HepG2 (cell line): ENCODE measurements at regions not wholly inside any gene's neighbourhood (a gene's known extent, or its start where the extent isn't known, plus 50 kb on each side); places are given as distances from the start of the nearest gene placed in this dataset.

Source experiments
- ATAC-seq: fragments of 200-7000 bp; cut with Tn5 transposase; 3 replicates; pipeline ENCODE4 v1.9.1; 2020; ENCODE audit warnings: mild to moderate bottlenecking, moderate library complexity
- BruUV-seq: library from RNA; stranded (reverse); fragments of 400-500 nt; replicated peaks from 2 replicates; lab custom pipeline; 2021; lab: Mats Ljungman, UMichigan
- CTCF ChIA-PET: fragments of 300-600 bp; formaldehyde crosslinking; extraction: SDS; loops from one replicate; lab custom pipeline; 2021; ENCODE audit warnings: low total read pairs, inconsistent platforms, low intra/inter-chr PET ratio; lab: Yijun Ruan, JAX
- POLR2A ChIA-PET: fragments of 350-600 bp; sonication (Branson Sonifier 250); formaldehyde crosslinking; loops from one replicate; lab custom pipeline; 2020; ENCODE audit warnings: antibody characterized with exemption, inconsistent platforms; lab: Yijun Ruan, JAX
- DNase-seq: peaks from one replicate; pipeline ENCODE4 v3.0.0-alpha.2; 2015; ENCODE audit warnings: low spot score
- FAIRE-seq: peaks from 3 replicates; lab custom pipeline; 2011; peaks lifted over from hg19 to GRCh38; lab: Jason Lieb, UNC
- H2AFZ ChIP-seq: one replicate; pipeline ENCODE4 v1.6.1; 2011; ENCODE audit warnings: low read length, inconsistent platforms
- H3K27ac ChIP-seq: fragments of 300-600 bp; 3 replicates; pipeline ENCODE4 v1.8.0; 2011; ENCODE audit warnings: mixed run types, mild to moderate bottlenecking, mixed read lengths, low read length, inconsistent platforms; ENCODE audit not compliant: insufficient read depth; ENCODE audit errors: extremely low read length
- H3K27me3 ChIP-seq, 2 experiments: fragments of 200-600 bp in 1 of 2; 2 replicates in 1 of 2; 3 replicates in 1 of 2; pipeline versions ENCODE4 v1.6.0 to v1.8.0; 2011; ENCODE audit warnings: low read length in 2 of 2, mild to moderate bottlenecking in 2 of 2, moderate library complexity in 2 of 2, inconsistent platforms in 1 of 2; ENCODE audit not compliant: insufficient read depth in 2 of 2, control insufficient read depth in 1 of 2
- H3K36me3 ChIP-seq, 2 experiments: fragments of 200-600 bp in 1 of 2; replicated peaks in 1 of 2; 2 replicates in 1 of 2; 3 replicates in 1 of 2; pipeline versions ENCODE4 v1.5.1 to v1.8.0; 2011; ENCODE audit warnings: low read length in 2 of 2, inconsistent platforms in 1 of 2; ENCODE audit not compliant: insufficient read depth in 2 of 2, control insufficient read depth in 1 of 2
- H3K4me1 ChIP-seq: 2 replicates; pipeline ENCODE4 v1.5.1; 2012; ENCODE audit warnings: low read length, inconsistent platforms; ENCODE audit not compliant: insufficient read depth
- H3K4me2 ChIP-seq: 2 replicates; pipeline ENCODE4 v1.6.0; 2011; ENCODE audit warnings: low read depth, low read length, inconsistent platforms
- H3K4me3 ChIP-seq, 3 experiments: fragments of 200-600 bp in 1 of 3; sonication (generic), shearing (Covaris generic) in 1 of 3; replicated peaks in 1 of 3; 2 replicates each; pipeline ENCODE4 v1.5.1; 2011 to 2016; ENCODE audit warnings: low read length in 3 of 3, inconsistent platforms in 2 of 3, low read depth in 2 of 3, mild to moderate bottlenecking in 2 of 3, control low read depth in 1 of 3, mixed read lengths in 1 of 3; ENCODE audit not compliant: insufficient read depth in 1 of 3
- H3K79me2 ChIP-seq: one replicate; pipeline ENCODE4 v1.6.1; 2011; ENCODE audit warnings: low read length, inconsistent platforms; ENCODE audit not compliant: insufficient read depth
- H3K9ac ChIP-seq: 2 replicates; pipeline ENCODE4 v1.6.0; 2011; ENCODE audit warnings: mild to moderate bottlenecking, low read depth, low read length, inconsistent platforms; ENCODE audit not compliant: insufficient read depth
- H3K9me3 ChIP-seq: 2 replicates; pipeline ENCODE4 v1.5.1; 2012; ENCODE audit warnings: mild to moderate bottlenecking, low read length
- H4K20me1 ChIP-seq: 2 replicates; pipeline ENCODE4 v1.6.0; 2011; ENCODE audit warnings: inconsistent platforms, mild to moderate bottlenecking, low read length, moderate library complexity; ENCODE audit not compliant: insufficient read depth
- AHDC1 ChIP-seq: sonication (generic); formaldehyde crosslinking; IDR thresholded peaks from 2 replicates; pipeline ENCODE4 v1.5.1; 2020; ENCODE audit warnings: mild to moderate bottlenecking, missing genetic modification reagents, borderline replicate concordance
- ASH2L ChIP-seq: fragments of 300-600, 200-600 bp; sonication (generic); IDR thresholded peaks from 2 replicates; pipeline ENCODE4 v1.7.0; 2017; ENCODE audit warnings: low read depth, mild to moderate bottlenecking, moderate library complexity, mixed read lengths, low read length; ENCODE audit not compliant: insufficient read length
- FOXK2 ChIP-seq: fragments of 450-650 bp; IDR thresholded peaks from 2 replicates; pipeline ENCODE4 v1.6.1; 2016
- JUN ChIP-seq: sonication (generic); formaldehyde crosslinking; IDR thresholded peaks from 2 replicates; pipeline ENCODE4 v1.4.0; 2020; ENCODE audit warnings: mild to moderate bottlenecking, missing genetic modification reagents
- JUND ChIP-seq: sonication (generic); formaldehyde crosslinking; IDR thresholded peaks from 2 replicates; pipeline ENCODE4 v1.8.0; 2022; ENCODE audit warnings: mild to moderate bottlenecking, missing genetic modification reagents
- NR2F1 ChIP-seq, 2 experiments: fragments of 450-650 bp in 1 of 2; formaldehyde crosslinking in 1 of 2; IDR thresholded peaks; 2 replicates each; pipeline versions ENCODE4 v1.5.0 to v1.6.1; 2016 to 2020; ENCODE audit warnings: mild to moderate bottlenecking in 1 of 2, missing compliant biosample characterization in 1 of 2, missing genetic modification reagents in 1 of 2, moderate library complexity in 1 of 2
- PHF8 ChIP-seq: sonication (generic); formaldehyde crosslinking; IDR thresholded peaks from 2 replicates; pipeline ENCODE4 v1.5.0; 2020; ENCODE audit warnings: missing genetic modification reagents
- RAD51 ChIP-seq: fragments of 450-650 bp; IDR thresholded peaks from 2 replicates; pipeline ENCODE4 v1.6.1; 2016; ENCODE audit warnings: borderline replicate concordance
- ZC3H13 ChIP-seq: sonication (generic); formaldehyde crosslinking; IDR thresholded peaks from 2 replicates; pipeline ENCODE4 v1.8.1; 2023; ENCODE audit warnings: mild to moderate bottlenecking, missing genetic modification reagents, moderate library complexity
- ZNF234 ChIP-seq: sonication (generic); formaldehyde crosslinking; conservative IDR thresholded peaks from 2 replicates; pipeline ENCODE4 v1.5.1; 2020; ENCODE audit warnings: mild to moderate bottlenecking, missing genetic modification reagents
- ZNF644 ChIP-seq: IDR thresholded peaks from 2 replicates; pipeline ENCODE4 v1.6.1; 2016; ENCODE audit warnings: low read depth
- ZNF75D ChIP-seq: sonication (generic); formaldehyde crosslinking; IDR thresholded peaks from 2 replicates; pipeline ENCODE4 v1.8.1; 2023; ENCODE audit warnings: missing genetic modification reagents, mild to moderate bottlenecking, borderline replicate concordance
- ZNF777 ChIP-seq: sonication (generic); formaldehyde crosslinking; IDR thresholded peaks from 2 replicates; pipeline ENCODE4 v1.4.0; 2020; ENCODE audit warnings: missing genetic modification reagents
- WGBS: methylation state at CpG from one replicate; pipeline ENCODE4 v1.1.6; 2017; ENCODE audit warnings: low lambda C conversion rate; 5-methylcytosine and 5-hydroxymethylcytosine counted together
- in situ Hi-C: cut with HindIII; loops from 2 replicates; pipeline ENCODE4 v1.10.0; 2017; ENCODE audit warnings: low pct_unique_long_range_greater_than_20kb; ENCODE audit not compliant: extremely low pct_ligation_motif_present
- intact Hi-C: fragments of 100-400 bp; cut with micrococcal nuclease; formaldehyde crosslinking; loops from one replicate; pipeline ENCODE4 v1.10.0; 2022; ENCODE audit not compliant: unreplicated experiment
- TF ChIP-seq, protein P1 (sequence below): IDR thresholded peaks from 2 replicates; pipeline ENCODE4 v1.6.1; 2012; ENCODE audit warnings: inconsistent platforms
- TF ChIP-seq, protein P2 (sequence below): sonication (generic); formaldehyde crosslinking; IDR thresholded peaks from 2 replicates; pipeline ENCODE4 v1.4.0; 2020; ENCODE audit warnings: missing genetic modification reagents

- CTCF ChIA-PET: no interaction called here
- Histone ChIP-seq H3K36me3 (no peaks in the 10 kb centered on the region), H3K9me3 (peaks cover 8% of the 10 kb centered on the region; the same call in 1 of the 2 replicates), H3K79me2 (no peaks in the 10 kb centered on the region), H3K4me3 (peak overlapping the region in 1 of 3 experiments; percentile 4; a peak in 1 of 6 replicates), H3K4me2 (peak overlapping the region; percentile 51; the same call in 1 of the 2 replicates), H3K27me3 (no peaks in the 10 kb centered on the region), H3K4me1 (peaks cover 26% of the 10 kb centered on the region), H2AFZ (no peak overlapping the region), H3K9ac (0 out of 2 replicates have a peak overlapping the region, but pooled peaks have one; percentile 8), H3K27ac (peak overlapping the region; percentile 38), H4K20me1 (no peaks in the 10 kb centered on the region)
- intact Hi-C loops (no loop called here), in situ Hi-C loops (no loop called here)
- FAIRE-seq: no peak
- ATAC-seq: peak; percentile 98
- 4% methylated on average over 5 of the region's 5 CpGs for WGBS
- peak; percentile 77 for DNase-seq
- POLR2A ChIA-PET: interaction anchor here (0.7 kb wide), 1 partner anchor 811 kb away, joined by 3 read pairs; the partner anchor contains the start of gene TMA16
- BruUV-seq: no TSS peak
- TF ChIP-seq JUN (peak; percentile 74; the same call in 1 of the 2 replicates), AHDC1 (CRISPR knock-in tag) (peak; percentile 92), ZNF75D (CRISPR knock-in tag) (no peak), ASH2L (peak; percentile 34), ZC3H13 (CRISPR knock-in tag) (no peak), ZNF644 (CRISPR knock-in tag) (peak; percentile 58; the same call in 1 of the 2 replicates), RAD51 (0 out of 2 replicates have a peak, but pooled peaks have one; percentile 27), FOXK2 (peak; percentile 56), JUND (CRISPR knock-in tag) (no peak), NR2F1 (CRISPR knock-in tag; IDR thresholded peaks at IDR 0.05) (peak in 1 of 2 experiments; percentile 44; a peak in 1 of 4 replicates), PHF8 (no peak), ZNF234 (CRISPR knock-in tag) (no peak), ZNF777 (CRISPR knock-in tag) (no peak)
- TF ChIP-seq, protein P1, sequence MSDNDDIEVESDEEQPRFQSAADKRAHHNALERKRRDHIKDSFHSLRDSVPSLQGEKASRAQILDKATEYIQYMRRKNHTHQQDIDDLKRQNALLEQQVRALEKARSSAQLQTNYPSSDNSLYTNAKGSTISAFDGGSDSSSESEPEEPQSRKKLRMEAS: peak; percentile 44; the same call in 1 of the 2 replicates
- TF ChIP-seq, protein P2, sequence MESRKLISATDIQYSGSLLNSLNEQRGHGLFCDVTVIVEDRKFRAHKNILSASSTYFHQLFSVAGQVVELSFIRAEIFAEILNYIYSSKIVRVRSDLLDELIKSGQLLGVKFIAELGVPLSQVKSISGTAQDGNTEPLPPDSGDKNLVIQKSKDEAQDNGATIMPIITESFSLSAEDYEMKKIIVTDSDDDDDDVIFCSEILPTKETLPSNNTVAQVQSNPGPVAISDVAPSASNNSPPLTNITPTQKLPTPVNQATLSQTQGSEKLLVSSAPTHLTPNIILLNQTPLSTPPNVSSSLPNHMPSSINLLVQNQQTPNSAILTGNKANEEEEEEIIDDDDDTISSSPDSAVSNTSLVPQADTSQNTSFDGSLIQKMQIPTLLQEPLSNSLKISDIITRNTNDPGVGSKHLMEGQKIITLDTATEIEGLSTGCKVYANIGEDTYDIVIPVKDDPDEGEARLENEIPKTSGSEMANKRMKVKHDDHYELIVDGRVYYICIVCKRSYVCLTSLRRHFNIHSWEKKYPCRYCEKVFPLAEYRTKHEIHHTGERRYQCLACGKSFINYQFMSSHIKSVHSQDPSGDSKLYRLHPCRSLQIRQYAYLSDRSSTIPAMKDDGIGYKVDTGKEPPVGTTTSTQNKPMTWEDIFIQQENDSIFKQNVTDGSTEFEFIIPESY (CRISPR knock-in tag): no peak
These were observed 482.9 kb downstream of the NAF1 start for GRCh38 chr4:162683659-162684370.
